Activated CD4-positive, alpha-beta T cell treated with anti-CD3 and anti-CD28 coated beads, Interleukin-10, Interleukin-2, amounts not matched to agents 100 ng/mL and 50 ng/mL, durations not matched to agents 16 hours and 8 hours (primary cell): ENCODE measurements at regions not wholly inside any gene's neighbourhood (a gene's known extent, or its start where the extent isn't known, plus 50 kb on each side); places are given as distances from the start of the nearest gene placed in this dataset.
A peak's percentile ranks its signal among the peaks of the same experiment; 100 is the strongest.

ENCODE experiments used
- DNase-seq: peaks from one replicate; pipeline ENCODE4 v3.0.0-alpha.2; 2020

DNA sequence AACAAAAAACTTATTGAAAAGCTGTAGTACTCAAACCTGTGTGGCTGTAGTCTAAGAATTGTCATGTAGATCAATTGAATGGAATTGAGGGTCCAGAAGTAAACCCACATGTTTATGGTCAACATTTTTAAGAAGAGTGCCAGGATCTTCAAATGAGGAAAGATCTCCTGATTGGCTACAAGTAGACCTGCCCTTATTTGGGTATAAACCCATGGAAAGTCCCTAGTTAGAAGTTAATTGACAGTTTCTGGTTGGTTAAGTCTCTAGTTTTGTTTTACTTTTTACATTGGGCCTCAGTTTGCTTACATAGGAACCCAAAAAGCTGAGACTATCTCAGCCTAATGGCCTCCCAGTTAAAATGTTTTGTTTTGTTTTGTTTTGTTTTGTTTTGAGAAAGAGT is 91.9 kb upstream of the RESF1 start:
- DNase-seq: no peak

DNA sequence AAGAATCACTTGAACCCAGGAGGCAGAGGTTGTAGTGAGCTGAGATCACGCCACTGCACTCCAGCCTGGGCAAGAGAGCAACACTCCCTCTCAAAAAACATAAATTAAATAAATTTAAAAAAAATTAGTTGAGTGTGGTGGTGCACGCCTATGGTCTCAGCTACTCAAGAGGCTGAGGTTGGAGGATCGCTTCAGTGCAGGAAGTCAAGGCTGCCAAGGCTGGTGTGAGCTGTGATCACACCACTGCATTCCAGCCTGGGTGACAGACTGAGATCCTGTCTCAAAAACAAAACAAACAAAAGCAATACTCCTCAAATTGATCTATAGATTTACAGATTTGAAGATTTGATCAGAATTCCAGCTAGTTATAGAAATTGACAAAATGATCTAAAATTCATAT is 92.7 kb upstream of the RESF1 start:
- DNase-seq: no peak

DNA sequence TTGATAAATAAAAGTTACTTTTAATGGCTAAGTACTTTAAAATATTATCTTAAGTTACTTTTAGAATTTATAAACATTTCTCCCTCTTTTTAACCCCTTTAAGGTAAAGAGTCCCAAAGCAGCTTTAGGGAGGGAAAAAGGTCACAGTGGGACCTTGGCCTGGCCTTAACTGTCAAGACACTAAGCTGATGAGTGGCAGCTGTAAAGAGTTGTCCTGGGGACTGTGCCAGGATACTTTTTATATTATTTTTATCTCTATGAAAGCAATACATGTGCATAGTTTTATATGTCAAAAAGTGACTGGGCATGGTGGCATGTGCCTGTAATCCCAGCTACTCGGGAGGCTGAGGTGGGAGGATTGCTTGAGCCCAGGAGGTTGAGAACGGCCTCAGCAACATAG is 94.2 kb upstream of the RESF1 start:
- DNase-seq: no peak

- DNase-seq: no peak
Measured at GRCh38 chr12:31861360-31861759, 97.9 kb upstream of the RESF1 start.

- no peak for DNase-seq
Measured at GRCh38 chr12:31860401-31860800, 98.8 kb upstream of the RESF1 start.

- no peak for DNase-seq
Measured at GRCh38 chr12:31859232-31859977, 99.8 kb upstream of the RESF1 start.

- no peak for DNase-seq
Measured at GRCh38 chr12:31855427-31855826, 103.8 kb upstream of the RESF1 start.

- no peak for DNase-seq
Measured at GRCh38 chr12:31853977-31854376, 105.2 kb upstream of the RESF1 start.

- DNase-seq: no peak
Measured at GRCh38 chr12:31853520-31853919, 105.7 kb upstream of the RESF1 start.

GRCh38 chr12:31850268-31850667 is 108.9 kb upstream of the RESF1 start:
- no peak for DNase-seq

DNA sequence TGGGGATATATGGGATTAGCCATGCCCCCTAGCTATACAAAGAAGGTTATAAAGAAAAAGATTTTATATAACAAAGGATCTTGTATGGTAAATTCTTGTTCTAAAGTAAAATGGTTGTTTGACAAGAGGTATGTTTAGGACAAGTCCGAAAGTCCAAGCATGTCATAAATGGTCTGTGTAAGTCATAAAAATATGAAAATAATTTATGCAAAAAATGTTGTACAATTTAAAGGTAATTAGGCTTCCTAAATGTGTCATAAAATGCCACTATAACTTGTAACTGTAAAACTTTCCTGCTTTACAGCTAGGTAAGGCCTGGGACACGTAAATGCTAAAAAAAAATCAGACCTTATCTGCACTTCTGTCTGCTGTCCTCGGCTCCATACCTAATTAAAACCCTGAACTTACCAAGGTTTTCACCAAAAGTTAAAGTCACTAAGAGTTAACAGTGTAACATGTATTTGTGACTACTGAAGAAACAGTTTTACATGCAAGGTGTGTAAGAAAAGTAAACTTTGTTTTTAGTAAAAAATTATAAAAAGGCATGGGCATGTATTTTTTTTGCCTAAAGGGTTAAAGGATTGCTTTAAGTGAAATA is 110.0 kb upstream of the RESF1 start:
- DNase-seq: no peak

GRCh38 chr12:31846405-31846804 is 112.8 kb upstream of the RESF1 start:
- no peak for DNase-seq

DNA sequence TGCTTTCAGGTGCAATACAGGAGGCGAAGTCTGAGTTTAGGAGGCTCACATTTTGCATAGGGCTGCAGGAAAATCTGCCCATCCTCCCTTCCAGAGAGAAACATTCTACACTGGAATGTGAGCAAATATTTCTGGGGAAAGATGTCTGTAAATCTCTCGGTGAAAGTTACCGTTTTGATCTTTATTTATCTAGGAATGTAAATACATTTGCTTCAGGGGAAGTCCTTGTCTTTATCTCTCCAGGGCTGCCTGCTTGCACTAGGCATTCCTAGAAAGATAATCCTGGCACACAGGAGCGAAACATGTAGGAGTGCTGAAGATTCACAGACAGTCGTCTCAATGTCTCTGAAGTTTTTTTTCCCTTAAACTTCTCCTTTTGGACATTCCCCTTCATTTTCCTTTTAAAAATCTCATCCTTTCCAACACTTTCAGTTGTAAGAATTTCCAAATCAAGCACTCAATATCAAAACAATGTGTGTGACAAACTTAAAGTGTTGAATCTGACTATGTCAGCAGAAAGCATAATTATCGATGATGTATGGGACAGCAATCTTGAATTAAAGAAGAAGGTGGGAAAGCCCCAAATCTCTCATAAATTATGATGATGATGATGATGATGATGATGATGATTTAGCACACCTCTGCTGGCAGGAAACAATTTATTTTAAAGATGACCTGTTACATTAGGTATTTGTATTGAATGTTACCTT is 113.4 kb upstream of the RESF1 start:
- no peak for DNase-seq

DNA sequence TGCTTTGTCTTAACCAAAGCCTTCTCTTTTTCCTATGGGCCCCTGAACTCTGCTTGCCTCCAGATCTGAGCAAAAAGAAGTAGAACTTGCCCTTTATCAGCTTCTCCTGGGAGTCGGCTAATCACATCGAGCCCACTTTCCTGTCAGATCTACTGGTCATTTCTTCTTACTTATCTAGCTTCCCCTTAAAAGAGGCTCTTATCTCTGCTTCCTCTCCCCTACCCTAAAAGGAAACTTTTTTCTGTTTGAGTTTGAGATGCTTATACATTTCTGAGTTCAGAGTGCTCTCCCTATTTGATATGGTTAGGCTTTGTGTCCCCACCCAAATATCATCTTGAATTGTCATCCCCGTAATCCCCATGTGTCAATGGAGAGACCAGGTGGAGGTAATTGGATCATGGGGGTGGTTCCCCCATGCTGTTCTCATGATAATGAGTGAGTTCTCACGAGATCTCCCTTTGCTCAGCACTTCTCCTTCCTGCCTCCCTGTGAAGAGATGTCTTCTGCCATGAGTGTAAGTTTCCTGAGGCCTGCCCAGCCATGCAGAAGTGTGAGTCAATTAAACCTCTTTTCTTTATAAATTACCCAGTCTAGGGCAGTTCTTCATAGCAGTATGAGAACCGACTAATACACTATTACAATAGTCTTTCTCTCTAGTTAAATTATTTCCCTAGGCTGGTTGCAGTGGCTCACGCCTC is 114.7 kb upstream of the AMN1 start:
- DNase-seq: no peak

- DNase-seq: no peak
Measured at GRCh38 chr12:31837913-31838312, 109.1 kb upstream of the AMN1 start.

DNA sequence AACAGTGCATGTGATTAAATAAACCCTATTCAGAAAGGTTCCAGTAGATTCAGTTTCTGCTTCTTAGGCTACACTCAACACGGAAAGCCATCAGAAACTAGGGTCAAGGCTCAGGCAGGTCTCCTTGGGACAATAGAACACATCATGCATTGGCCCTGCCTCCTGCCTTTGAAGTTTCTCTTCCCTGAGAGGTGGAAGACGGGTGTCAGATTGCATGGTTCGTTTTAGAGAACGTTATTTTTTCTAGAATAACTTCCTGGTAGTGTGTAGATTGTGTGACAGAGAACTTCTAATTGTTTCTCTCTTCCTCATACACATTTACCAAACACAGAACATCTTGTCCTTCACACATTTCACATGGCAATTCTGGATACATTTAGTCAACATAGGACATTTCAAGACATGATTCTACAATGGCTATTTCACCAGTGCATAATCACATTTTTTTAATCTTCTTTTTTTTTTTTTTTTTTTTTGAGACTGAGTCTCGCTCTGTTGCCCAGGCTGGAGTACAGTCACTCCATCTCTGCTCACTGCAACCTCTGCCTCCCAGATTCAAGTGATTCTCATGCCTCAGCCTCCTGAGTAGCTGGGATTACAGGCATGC is 106.6 kb upstream of the AMN1 start:
- no peak for DNase-seq

GRCh38 chr12:31834150-31834549 is 105.3 kb upstream of the AMN1 start:
- DNase-seq: no peak

- DNase-seq: peak; percentile 48
Measured at GRCh38 chr12:31832740-31833729, 104.2 kb upstream of the AMN1 start.

DNA sequence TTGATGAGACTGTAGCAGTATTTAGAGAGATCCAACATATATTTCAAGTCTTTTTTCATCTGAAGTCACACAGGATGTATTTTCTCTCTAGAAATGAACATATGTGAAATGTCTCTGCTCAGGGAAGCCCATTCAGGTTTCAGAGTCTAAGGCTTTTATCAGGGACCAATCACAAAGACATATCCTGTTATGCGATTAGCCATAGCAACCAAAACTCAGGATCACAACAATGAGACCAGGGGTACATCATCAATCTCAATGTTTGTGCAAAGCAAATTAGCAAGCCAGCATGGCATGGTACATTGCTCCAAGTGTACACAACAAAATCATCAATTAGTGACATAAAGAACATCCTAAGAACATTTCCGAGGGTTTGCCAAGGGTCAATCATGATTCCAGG is 99.2 kb upstream of the AMN1 start:
- DNase-seq: peak; percentile 12

- DNase-seq: no peak
Measured at GRCh38 chr12:31822761-31823160, 93.9 kb upstream of the AMN1 start.

DNA sequence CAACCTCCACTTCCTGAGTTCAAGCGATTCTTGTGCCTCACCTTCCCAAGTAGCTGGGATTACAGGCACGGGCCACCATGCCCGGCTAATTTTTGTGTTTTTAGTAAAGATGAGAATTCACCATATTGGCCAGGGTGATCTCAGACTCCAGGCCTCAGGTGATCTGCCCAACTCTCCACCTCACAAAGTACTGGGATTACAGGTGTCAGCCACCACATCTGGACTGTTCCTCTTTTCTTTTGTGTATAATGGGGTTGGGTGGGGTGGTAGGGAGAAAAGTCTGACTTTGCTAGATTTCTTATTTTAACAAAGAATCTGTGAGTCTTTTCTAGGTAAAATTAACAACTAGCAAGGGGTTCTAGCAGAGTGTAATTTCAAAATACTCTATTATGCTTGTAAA is 92.7 kb upstream of the AMN1 start:
- DNase-seq: no peak

GRCh38 chr12:31820832-31821231 is 92.0 kb upstream of the AMN1 start:
- DNase-seq: no peak
